Esophagus muscularis mucosa (tissue), 2 donors: ENCODE measurements at regions not wholly inside any gene's neighbourhood (a gene's known extent, or its start where the extent isn't known, plus 50 kb on each side); places are given as distances from the start of the nearest gene placed in this dataset.

ENCODE experiments used
- EP300 ChIP-seq: sonication (generic); formaldehyde crosslinking; IDR thresholded peaks from one replicate; pipeline ENCODE4 v1.6.1; 2017; ENCODE audit warnings: antibody characterized with exemption
- POLR2A ChIP-seq: fragments of 450-650 bp; IDR thresholded peaks from one replicate; pipeline ENCODE4 v1.6.1; 2017; ENCODE audit warnings: antibody characterized with exemption, moderate library complexity, mild to moderate bottlenecking, low read depth

- TF ChIP-seq POLR2A (no peak), EP300 (no peak)
These were observed 289.2 kb downstream of the NDUFA10 start for GRCh38 chr2:239735829-239736357.
